ENCODE measurements at regions not wholly inside any gene's neighbourhood (a gene's known extent, or its start where the extent isn't known, plus 50 kb on each side); places are given as distances from the start of the nearest gene placed in this dataset.

GRCh38 chr3:78277220-78277619 is 1237.3 kb downstream of the ROBO2 start:
- POLR2A ChIA-PET: no interaction called here

GRCh38 chr3:78277801-78278200 is 1237.9 kb downstream of the ROBO2 start:
- no peak for TF ChIP-seq CTCF (IDR thresholded peaks at IDR 0.05; ENCODE audit: insufficient read depth, low read depth, low read length)
- no peak overlapping the region for H3K4me3 ChIP-seq (ENCODE audit: low read depth, low read length)
- no peak for DNase-seq (ENCODE audit: low read depth)
- no peaks in the 10 kb centered on the region for H3K27me3 ChIP-seq (ENCODE audit: control insufficient read depth, insufficient read depth, low read length)
- no peaks in the 10 kb centered on the region for H3K36me3 ChIP-seq (ENCODE audit: control insufficient read depth, insufficient read depth, low read length)
- ChIA-PET CTCF (interaction anchor here (1.7 kb wide), 1 partner anchor 16 kb away, joined by 4 read pairs; no protein-coding TSS in a partner anchor), POLR2A (no interaction called here)

More at GRCh38 chr3:78277220-78277619, 1237.3 kb downstream of the ROBO2 start:
- no peaks in the 10 kb centered on the region for H3K27me3 ChIP-seq (ENCODE audit: control insufficient read depth, insufficient read depth, low read length)
- no peak overlapping the region for H3K4me3 ChIP-seq (ENCODE audit: low read depth, low read length)
- no peak for TF ChIP-seq CTCF (IDR thresholded peaks at IDR 0.05; ENCODE audit: insufficient read depth, low read depth, low read length)
- CTCF ChIA-PET: interaction anchor here (1.7 kb wide), 1 partner anchor 16 kb away, joined by 4 read pairs; no protein-coding TSS in a partner anchor
- no peaks in the 10 kb centered on the region for H3K36me3 ChIP-seq (ENCODE audit: control insufficient read depth, insufficient read depth, low read length)
- no peak for DNase-seq (ENCODE audit: low read depth)

- CTCF ChIA-PET: no interaction called here
- H3K4me3 ChIP-seq (ENCODE audit: low read depth, low read length): no peak overlapping the region
- POLR2A ChIA-PET: no interaction called here
- H3K27me3 ChIP-seq (ENCODE audit: control insufficient read depth, insufficient read depth, low read length): no peaks in the 10 kb centered on the region
- TF ChIP-seq CTCF (IDR thresholded peaks at IDR 0.05; ENCODE audit: insufficient read depth, low read depth, low read length): no peak
- DNase-seq (ENCODE audit: low read depth): no peak
- no peaks in the 10 kb centered on the region for H3K36me3 ChIP-seq (ENCODE audit: control insufficient read depth, insufficient read depth, low read length)
Observed at GRCh38 chr3:78279091-78279490, 1239.2 kb downstream of the ROBO2 start.

- no peak for DNase-seq (ENCODE audit: low read depth)
- ChIA-PET CTCF (no interaction called here), POLR2A (no interaction called here)
- TF ChIP-seq CTCF (IDR thresholded peaks at IDR 0.05; ENCODE audit: insufficient read depth, low read depth, low read length): no peak
- no peak overlapping the region for H3K4me3 ChIP-seq (ENCODE audit: low read depth, low read length)
- H3K36me3 ChIP-seq (ENCODE audit: control insufficient read depth, insufficient read depth, low read length): no peaks in the 10 kb centered on the region
- H3K27me3 ChIP-seq (ENCODE audit: control insufficient read depth, insufficient read depth, low read length): no peaks in the 10 kb centered on the region
Observed at GRCh38 chr3:78281381-78281780, 1241.5 kb downstream of the ROBO2 start.

GRCh38 chr3:78283994-78284393 is 1244.1 kb downstream of the ROBO2 start:
- no peak for DNase-seq (ENCODE audit: low read depth)
- POLR2A ChIA-PET: no interaction called here
- Histone ChIP-seq H3K27me3 (ENCODE audit: control insufficient read depth, insufficient read depth, low read length) (no peaks in the 10 kb centered on the region), H3K4me3 (ENCODE audit: low read depth, low read length) (no peak overlapping the region), H3K36me3 (ENCODE audit: control insufficient read depth, insufficient read depth, low read length) (no peaks in the 10 kb centered on the region)
- no peak for TF ChIP-seq CTCF (IDR thresholded peaks at IDR 0.05; ENCODE audit: insufficient read depth, low read depth, low read length)
- CTCF ChIA-PET: no interaction called here
